ENCODE measurements at regions not wholly inside any gene's neighbourhood (a gene's known extent, or its start where the extent isn't known, plus 50 kb on each side); places are given as distances from the start of the nearest gene placed in this dataset.

GRCh38 chr7:146028251-146028750 lies 88.3 kb upstream of the CNTNAP2 start:
- no TSS peak for BruUV-seq (replicated peaks)
- Histone ChIP-seq H3K9me3 (replicated peaks; ENCODE audit: control insufficient read depth, insufficient read depth, low read length) (no peaks in the 10 kb centered on the region), H3K9ac (ENCODE audit: control insufficient read depth, insufficient read depth, low read length) (no peak overlapping the region), H3K4me2 (ENCODE audit: control insufficient read depth, insufficient read depth) (no peak overlapping the region), H3K27ac (ENCODE audit: control insufficient read depth, insufficient read depth) (no peak overlapping the region), H3K36me3 (ENCODE audit: control insufficient read depth in 2 of 2, insufficient read depth in 2 of 2, low read length in 1 of 2) (no peaks in the 10 kb centered on the region), H3K4me3 (no peak overlapping the region), H4K20me1 (ENCODE audit: control insufficient read depth, insufficient read depth) (no peaks in the 10 kb centered on the region), H2AFZ (ENCODE audit: control insufficient read depth, low read depth, low read length) (no peak overlapping the region), H3K27me3 (replicated peaks in 1 of 2; ENCODE audit: control insufficient read depth in 2 of 2, insufficient read depth in 2 of 2, low read length in 1 of 2) (no peaks in the 10 kb centered on the region), H3K4me1 (ENCODE audit: control insufficient read depth, insufficient read depth, low read length) (no peaks in the 10 kb centered on the region), H3K79me2 (ENCODE audit: control insufficient read depth, insufficient read depth, low read length) (no peaks in the 10 kb centered on the region)
- ChIA-PET SMC1A (ENCODE audit: uncharacterized antibody, unreplicated experiment) (no interaction called here), RAD21 (ENCODE audit: unreplicated experiment) (no interaction called here), CTCF (no interaction called here), POLR2A (no interaction called here)
- no peak for ATAC-seq
- in situ Hi-C loops (cut with MboI) (no loop called here), intact Hi-C loops (cut with micrococcal nuclease; ENCODE audit: unreplicated experiment) (no loop called here)
- 42% methylated on average over 3 of the region's 3 CpGs for WGBS (ENCODE audit: insufficient coverage, insufficient replicate concordance, low lambda C conversion rate, missing lambda C conversion rate)
- no peak for FAIRE-seq
- DNase-seq (ENCODE audit: low read depth, low spot score): no peak
- TF ChIP-seq, protein P1, sequence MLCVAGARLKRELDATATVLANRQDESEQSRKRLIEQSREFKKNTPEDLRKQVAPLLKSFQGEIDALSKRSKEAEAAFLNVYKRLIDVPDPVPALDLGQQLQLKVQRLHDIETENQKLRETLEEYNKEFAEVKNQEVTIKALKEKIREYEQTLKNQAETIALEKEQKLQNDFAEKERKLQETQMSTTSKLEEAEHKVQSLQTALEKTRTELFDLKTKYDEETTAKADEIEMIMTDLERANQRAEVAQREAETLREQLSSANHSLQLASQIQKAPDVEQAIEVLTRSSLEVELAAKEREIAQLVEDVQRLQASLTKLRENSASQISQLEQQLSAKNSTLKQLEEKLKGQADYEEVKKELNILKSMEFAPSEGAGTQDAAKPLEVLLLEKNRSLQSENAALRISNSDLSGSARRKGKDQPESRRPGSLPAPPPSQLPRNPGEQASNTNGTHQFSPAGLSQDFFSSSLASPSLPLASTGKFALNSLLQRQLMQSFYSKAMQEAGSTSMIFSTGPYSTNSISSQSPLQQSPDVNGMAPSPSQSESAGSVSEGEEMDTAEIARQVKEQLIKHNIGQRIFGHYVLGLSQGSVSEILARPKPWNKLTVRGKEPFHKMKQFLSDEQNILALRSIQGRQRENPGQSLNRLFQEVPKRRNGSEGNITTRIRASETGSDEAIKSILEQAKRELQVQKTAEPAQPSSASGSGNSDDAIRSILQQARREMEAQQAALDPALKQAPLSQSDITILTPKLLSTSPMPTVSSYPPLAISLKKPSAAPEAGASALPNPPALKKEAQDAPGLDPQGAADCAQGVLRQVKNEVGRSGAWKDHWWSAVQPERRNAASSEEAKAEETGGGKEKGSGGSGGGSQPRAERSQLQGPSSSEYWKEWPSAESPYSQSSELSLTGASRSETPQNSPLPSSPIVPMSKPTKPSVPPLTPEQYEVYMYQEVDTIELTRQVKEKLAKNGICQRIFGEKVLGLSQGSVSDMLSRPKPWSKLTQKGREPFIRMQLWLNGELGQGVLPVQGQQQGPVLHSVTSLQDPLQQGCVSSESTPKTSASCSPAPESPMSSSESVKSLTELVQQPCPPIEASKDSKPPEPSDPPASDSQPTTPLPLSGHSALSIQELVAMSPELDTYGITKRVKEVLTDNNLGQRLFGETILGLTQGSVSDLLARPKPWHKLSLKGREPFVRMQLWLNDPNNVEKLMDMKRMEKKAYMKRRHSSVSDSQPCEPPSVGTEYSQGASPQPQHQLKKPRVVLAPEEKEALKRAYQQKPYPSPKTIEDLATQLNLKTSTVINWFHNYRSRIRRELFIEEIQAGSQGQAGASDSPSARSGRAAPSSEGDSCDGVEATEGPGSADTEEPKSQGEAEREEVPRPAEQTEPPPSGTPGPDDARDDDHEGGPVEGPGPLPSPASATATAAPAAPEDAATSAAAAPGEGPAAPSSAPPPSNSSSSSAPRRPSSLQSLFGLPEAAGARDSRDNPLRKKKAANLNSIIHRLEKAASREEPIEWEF (IDR thresholded peaks at IDR 0.05; ENCODE audit: insufficient replicate concordance, low read depth, low read length): no peak
- TF ChIP-seq RB1 (IDR thresholded peaks at IDR 0.05; ENCODE audit: borderline replicate concordance) (no peak), CHD2 (IDR thresholded peaks at IDR 0.05; ENCODE audit: borderline replicate concordance, low read depth, low read length) (no peak), KDM1A (IDR thresholded peaks at IDR 0.05; ENCODE audit: borderline replicate concordance) (no peak), RFX5 (IDR thresholded peaks at IDR 0.05; ENCODE audit: low read depth, low read length) (no peak), POLR2AphosphoS5 (IDR thresholded peaks at IDR 0.05; ENCODE audit: low read length) (no peak), RBBP5 (conservative IDR thresholded peaks at IDR 0.05) (no peak), RCOR1 (conservative IDR thresholded peaks at IDR 0.05; ENCODE audit: low read depth, low read length) (no peak), RUNX3 (IDR thresholded peaks at IDR 0.05; ENCODE audit: low read length) (no peak), ESRRA (IDR thresholded peaks at IDR 0.05; ENCODE audit: low read length) (no peak), HDGF (IDR thresholded peaks at IDR 0.05) (no peak), TCF12 (IDR thresholded peaks at IDR 0.05; ENCODE audit: low read depth, low read length) (no peak), NFYB (IDR thresholded peaks at IDR 0.05; ENCODE audit: insufficient read depth, low read depth, low read length) (no peak), BCL11A (IDR thresholded peaks at IDR 0.05; ENCODE audit: low read depth, low read length) (no peak), NFXL1 (IDR thresholded peaks at IDR 0.05; ENCODE audit: borderline replicate concordance) (no peak)
- TF ChIP-seq, protein P2, sequence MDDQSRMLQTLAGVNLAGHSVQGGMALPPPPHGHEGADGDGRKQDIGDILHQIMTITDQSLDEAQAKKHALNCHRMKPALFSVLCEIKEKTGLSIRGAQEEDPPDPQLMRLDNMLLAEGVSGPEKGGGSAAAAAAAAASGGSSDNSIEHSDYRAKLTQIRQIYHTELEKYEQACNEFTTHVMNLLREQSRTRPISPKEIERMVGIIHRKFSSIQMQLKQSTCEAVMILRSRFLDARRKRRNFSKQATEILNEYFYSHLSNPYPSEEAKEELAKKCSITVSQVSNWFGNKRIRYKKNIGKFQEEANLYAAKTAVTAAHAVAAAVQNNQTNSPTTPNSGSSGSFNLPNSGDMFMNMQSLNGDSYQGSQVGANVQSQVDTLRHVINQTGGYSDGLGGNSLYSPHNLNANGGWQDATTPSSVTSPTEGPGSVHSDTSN (IDR thresholded peaks at IDR 0.05; ENCODE audit: insufficient replicate concordance, low read depth, low read length): no peak
- TF ChIP-seq, protein P3, sequence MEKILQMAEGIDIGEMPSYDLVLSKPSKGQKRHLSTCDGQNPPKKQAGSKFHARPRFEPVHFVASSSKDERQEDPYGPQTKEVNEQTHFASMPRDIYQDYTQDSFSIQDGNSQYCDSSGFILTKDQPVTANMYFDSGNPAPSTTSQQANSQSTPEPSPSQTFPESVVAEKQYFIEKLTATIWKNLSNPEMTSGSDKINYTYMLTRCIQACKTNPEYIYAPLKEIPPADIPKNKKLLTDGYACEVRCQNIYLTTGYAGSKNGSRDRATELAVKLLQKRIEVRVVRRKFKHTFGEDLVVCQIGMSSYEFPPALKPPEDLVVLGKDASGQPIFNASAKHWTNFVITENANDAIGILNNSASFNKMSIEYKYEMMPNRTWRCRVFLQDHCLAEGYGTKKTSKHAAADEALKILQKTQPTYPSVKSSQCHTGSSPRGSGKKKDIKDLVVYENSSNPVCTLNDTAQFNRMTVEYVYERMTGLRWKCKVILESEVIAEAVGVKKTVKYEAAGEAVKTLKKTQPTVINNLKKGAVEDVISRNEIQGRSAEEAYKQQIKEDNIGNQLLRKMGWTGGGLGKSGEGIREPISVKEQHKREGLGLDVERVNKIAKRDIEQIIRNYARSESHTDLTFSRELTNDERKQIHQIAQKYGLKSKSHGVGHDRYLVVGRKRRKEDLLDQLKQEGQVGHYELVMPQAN (conservative IDR thresholded peaks at IDR 0.05): no peak
